ENCODE measurements at regions not wholly inside any gene's neighbourhood (a gene's known extent, or its start where the extent isn't known, plus 50 kb on each side); places are given as distances from the start of the nearest gene placed in this dataset.
"Not testable (repeated sequence)": the region's sequence is repeated elsewhere in the genome, so short reads cannot be mapped to it uniquely, and the experiment has no call there.

DNA sequence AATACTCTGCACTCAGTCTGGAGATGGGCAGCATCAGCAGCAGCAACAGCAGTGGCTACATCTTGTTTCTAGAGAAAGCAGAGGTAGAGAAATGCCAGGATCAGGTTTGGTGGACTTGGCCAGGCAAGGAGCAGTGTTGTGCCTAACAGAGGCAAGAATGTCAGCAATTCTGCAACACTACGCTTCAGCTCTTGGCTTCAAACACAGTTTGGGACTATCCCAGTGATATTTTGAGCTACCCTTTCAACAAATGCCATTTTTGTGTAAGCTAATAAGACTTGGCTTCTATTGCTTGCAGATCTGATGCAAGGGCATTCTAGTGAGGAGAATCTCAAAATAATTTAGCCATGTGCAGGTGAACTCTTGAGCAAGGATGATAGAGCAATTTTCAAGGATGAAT, 271.3 kb downstream of the PCDH20 start:
- DNase-seq (ENCODE audit: low read depth) = no peak

DNA sequence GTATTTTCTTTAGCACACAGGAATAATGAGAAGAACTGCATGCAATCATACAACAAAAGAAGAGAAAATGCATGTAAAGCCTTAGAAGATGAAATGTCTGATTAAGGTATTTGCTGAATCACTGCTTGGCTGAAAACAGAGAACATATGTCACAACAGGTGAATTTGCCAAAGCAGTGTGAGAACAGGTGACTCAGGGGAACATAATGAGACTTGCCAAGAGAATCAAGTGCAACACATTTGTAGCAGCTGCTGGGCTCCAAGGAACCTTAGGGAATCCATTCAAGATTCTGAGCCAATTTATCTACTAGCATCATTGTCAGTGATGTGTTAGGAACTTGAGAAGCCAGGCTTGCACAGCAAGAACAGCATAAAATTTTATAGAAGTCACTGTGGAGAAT, 273.1 kb downstream of the PCDH20 start:
- no peak for DNase-seq (ENCODE audit: low read depth)

DNA sequence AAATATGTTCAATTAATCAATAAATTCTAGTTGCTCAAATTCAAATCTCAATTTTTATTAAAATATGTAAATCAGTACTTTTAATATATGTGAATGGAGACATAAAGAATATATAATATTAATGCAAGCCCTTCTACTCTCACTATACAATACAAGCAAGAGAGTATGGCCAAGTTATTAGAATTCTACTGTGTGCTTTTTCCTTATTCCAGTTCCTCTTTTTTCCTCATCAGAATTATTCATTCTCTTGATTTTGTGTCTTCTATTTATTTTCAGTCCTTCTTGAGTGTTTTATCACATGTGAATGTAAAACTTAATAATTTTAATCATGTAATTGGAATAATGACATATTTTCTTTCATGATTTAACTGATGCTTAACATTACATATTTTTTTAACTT, 276.8 kb downstream of the PCDH20 start:
- DNase-seq (ENCODE audit: low read depth) = no peak

GRCh38 chr13:61136515-61136914, 279.1 kb downstream of the PCDH20 start:
- DNase-seq (ENCODE audit: low read depth) = no peak

DNA sequence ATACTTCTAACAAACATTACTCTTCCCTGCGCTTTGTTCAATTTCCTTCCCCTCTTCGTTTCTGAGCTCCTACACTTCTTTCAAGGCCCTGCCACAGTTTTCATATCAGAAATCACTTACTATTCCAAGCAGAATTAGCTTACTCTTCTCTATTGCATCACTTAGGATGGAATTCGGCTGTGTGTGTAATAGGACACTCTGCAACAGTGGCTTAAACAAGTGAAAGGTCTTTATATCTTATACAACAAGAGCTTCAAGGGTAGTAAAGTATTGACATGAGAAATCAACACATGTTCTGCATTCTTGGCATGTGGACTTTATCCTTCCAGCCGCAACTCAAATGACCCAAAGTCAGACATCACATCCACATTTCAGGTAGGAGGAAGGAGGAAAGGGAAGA, 279.6 kb downstream of the PCDH20 start:
- DNase-seq (ENCODE audit: low read depth) = no peak

DNA sequence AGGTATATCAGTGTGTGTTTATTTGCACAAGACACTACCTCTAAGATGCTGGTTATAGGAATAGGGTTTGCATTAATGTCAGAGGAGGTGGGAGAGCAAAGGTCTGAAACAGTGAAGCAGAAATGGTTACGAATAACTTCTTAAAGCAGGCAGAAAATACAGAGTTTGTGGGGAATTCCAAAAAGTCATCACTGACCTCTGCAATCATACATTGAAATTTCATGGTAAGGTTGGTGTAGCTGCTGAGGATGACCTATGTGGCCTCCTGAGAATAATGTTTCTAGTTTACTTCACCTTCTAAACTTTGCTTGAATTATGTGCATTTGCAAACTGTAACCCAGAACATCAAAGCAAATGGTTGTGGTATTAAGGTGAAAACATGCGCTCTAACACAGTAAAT, 280.1 kb downstream of the PCDH20 start:
- no peak for DNase-seq (ENCODE audit: low read depth)

DNA sequence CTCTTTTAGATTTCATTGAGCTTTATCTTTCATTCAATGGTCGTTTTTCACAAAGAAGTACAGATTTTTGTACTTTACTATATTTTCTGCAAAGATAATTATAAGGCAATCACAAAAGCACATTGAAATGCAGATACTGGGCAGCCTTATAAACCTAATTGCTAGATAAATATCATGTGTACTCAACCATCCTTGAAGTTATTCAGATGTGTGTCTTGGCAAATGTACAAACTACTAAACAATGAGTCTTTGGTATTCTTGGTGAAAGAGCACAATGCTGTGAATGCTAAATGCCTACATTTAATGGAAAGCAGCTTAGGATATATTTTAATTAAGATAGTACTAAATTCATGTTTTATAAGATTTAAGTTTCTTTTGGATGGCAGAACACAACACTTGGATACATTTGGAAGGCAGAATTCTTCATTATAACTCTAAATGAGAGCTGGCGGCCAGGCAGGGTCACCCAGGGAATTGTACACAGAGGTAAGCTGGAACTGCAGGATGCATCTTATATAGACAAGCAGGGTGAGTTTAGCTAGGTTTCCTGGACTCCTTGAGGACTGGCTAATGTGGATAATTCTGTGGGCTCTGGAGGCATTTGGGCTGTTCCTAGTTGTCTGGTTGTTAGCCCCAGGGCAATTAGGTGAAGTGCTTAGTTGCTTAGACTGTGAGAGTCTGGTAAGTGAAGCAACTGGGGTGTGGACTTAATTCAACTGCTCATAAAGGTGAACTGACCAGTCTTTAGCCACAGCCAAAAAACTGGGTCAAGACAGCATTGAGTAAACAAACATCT, 286.6 kb downstream of the PCDH20 start:
- no peak for DNase-seq (ENCODE audit: low read depth)

DNA sequence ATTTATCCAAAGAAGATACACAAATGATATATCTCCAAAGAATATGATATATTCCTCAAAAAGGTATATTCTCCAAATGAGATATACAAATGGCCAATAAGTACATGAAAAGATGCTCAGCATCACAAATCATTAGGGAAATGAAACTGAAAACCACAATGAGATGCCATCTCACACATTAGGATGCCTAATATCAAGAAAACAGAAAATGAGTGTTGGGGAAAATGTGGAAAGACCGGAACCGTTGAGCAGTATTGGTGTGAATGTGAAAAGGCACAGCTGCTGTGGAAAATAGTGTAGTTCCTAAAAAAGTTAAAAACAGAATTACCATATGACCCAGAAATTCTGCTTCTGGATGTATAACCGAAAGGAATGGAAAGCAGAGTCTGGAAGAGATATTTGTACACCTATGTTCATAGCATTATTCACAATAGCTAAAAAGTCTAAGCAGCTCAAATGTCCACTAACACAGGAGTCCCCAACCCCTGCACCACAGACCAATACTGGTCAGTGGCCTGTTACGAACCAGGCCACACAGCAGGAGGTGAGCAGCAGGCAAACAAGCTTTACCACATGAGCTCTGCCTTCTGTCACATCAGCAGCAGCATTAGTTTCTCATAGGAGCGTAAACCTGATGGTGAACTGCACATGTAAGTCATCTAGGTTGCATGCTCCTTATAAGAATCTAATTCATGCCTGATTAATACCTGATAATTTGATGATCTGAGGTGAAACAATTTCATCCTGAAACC, 291.9 kb downstream of the PCDH20 start:
- no peak for DNase-seq (ENCODE audit: low read depth)

- DNase-seq (ENCODE audit: low read depth) = no peak
Observed at GRCh38 chr13:61113140-61113658, 302.4 kb downstream of the PCDH20 start.

GRCh38 chr13:61111529-61111928, 304.1 kb downstream of the PCDH20 start:
- no peak for DNase-seq (ENCODE audit: low read depth)

GRCh38 chr13:61110732-61111131, 304.9 kb downstream of the PCDH20 start:
- no peak for DNase-seq (ENCODE audit: low read depth)

- no peak for DNase-seq (ENCODE audit: low read depth)
Observed at GRCh38 chr13:61109741-61110140, 305.9 kb downstream of the PCDH20 start.

DNA sequence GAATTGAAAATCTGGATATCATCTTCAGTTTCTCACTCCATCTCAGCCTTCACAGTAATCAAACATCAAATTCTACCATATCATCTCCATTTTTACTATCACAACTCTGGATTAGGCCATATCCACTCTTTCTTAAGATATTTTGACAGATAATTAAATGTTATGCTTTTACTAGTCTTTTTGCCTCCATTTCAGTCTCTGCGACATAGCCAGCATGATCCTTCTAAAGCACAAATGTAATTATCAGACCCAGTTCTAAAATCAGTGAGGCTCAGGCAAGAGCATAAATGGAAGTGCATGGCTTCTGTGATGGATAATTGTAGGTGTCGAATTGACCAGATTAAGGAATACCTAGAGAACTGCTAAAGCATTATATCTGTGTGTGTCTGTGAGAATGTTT, 307.7 kb downstream of the PCDH20 start:
- no peak for DNase-seq (ENCODE audit: low read depth)

DNA sequence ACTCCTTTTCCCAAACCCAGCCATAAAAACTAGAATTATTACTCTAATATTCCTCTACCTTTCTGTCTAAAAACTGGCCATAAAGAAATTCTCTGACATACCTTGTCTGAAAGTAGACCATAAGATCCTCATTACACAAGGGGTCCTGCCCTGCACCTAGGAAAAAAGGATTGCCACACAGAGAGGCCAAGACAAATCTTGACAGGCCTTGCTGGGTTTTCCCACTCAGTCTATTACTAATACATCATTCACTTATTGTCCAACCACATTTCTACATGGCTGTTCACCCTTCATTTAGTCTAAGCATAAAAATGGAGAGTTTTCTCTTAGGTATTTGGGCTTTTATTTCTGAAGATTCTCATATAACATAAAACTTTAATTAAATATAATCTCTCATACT, 319.8 kb downstream of the PCDH20 start:
- no peak for DNase-seq (ENCODE audit: low read depth)

GRCh38 chr13:61094865-61095264, 320.8 kb downstream of the PCDH20 start:
- DNase-seq (ENCODE audit: low read depth) = no peak

GRCh38 chr13:61089894-61090293, 325.8 kb downstream of the PCDH20 start:
- not testable (repeated sequence) for DNase-seq (ENCODE audit: low read depth)

GRCh38 chr13:61086087-61086486, 329.6 kb downstream of the PCDH20 start:
- DNase-seq (ENCODE audit: low read depth) = no peak

GRCh38 chr13:61084988-61085387, 330.7 kb downstream of the PCDH20 start:
- DNase-seq (ENCODE audit: low read depth) = no peak

DNA sequence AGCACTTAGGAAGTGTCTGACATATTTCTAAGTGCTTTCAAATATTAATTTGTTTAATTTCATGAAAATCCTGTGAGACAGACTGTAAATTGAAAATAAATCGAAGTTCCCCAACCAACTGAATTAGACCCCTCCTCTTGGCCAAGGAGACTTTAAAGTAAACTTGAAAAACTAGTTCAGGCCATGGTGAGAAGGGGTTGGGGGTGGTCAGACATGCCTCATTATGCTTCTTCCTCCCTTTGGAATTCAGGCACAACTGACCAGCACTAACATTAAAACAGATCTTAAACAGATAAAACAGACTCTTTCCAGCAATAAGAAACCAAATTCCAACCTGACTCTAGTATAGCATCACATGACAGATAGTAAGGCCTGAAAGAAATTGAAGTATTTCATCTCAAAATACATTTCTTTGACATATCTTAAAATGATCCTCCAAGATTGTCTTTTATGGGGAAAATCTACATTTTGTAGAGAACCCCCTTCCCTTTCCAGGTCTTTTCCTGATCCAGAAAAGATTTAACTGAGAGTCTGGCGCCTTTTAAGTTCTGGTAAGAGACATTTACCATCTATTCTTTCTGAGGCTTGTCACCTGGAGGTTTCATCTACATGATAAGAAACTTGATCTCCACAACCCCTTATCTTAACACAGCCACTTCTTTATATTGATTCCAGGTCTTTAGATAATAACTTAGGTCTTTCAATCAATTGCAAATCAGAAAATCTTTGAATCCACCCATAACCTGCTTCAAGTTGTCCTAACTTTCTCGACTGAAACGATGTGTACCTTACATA, 336.5 kb downstream of the PCDH20 start:
- DNase-seq (ENCODE audit: low read depth) = no peak

GRCh38 chr13:61052175-61052574, 363.5 kb downstream of the PCDH20 start:
- DNase-seq (ENCODE audit: low read depth) = no peak

DNA sequence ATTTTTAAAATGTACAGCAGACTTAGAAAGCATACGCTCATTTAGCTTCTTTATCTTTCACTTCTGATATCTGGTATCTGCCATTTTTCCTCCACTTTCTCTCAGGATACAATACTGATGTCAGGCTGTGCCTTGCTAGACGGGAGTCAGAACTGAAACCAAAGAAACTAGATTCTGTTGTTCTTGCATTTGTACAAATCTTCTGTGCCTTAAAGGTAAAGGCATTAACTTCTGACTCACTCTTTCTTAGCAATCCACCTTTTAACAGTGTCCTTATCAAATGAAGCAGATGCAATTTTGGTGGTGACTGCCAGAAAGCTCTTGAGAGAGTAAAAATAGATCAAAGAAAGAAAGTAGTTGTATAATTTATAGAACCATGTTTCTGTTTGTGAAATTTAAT, 370.4 kb downstream of the PCDH20 start:
- no peak for DNase-seq (ENCODE audit: low read depth)

- no peak for DNase-seq (ENCODE audit: low read depth)
Observed at GRCh38 chr13:61040181-61040580, 375.5 kb downstream of the PCDH20 start.
